T-cell (primary cell): ENCODE measurements at regions not wholly inside any gene's neighbourhood (a gene's known extent, or its start where the extent isn't known, plus 50 kb on each side); places are given as distances from the start of the nearest gene placed in this dataset.

ENCODE experiments used
- ATAC-seq, 4 experiments: fragments of 200-7000 bp in 3 of 4; fragments of 150-1000 bp in 1 of 4; cut with Tn5 transposase; replicated peaks in 1 of 4; 1 replicate in 3 of 4; 2 replicates in 1 of 4; pipeline ENCODE4 v1.10.0; 2021; ENCODE audit warnings: moderate library complexity in 3 of 4, mild to moderate bottlenecking in 2 of 4, moderate number of reproducible peaks in 1 of 4
- CTCF ChIA-PET, 2 donors: fragments of 300-600 bp; sonication (Branson Sonifier 250); formaldehyde crosslinking; loops; one replicate each; lab custom pipeline; 2022; ENCODE audit warnings: antibody characterized with exemption in 2 of 2; lab: Charles Lee
- POLR2A ChIA-PET, 2 donors: fragments of 300-600 bp; sonication (Branson Sonifier 250); formaldehyde crosslinking; loops; one replicate each; lab custom pipeline; 2022; ENCODE audit warnings: antibody characterized with exemption in 2 of 2; lab: Charles Lee
- DNase-seq, 35 experiments: peaks; one replicate each; pipeline versions ENCODE4 v3.0.0 to v3.0.0-alpha.2; 2013 to 2023
- H3K27ac ChIP-seq: one replicate; pipeline ENCODE4 v1.5.1; 2013; ENCODE audit warnings: low read length
- H3K27me3 ChIP-seq, 2 experiments: replicated peaks in 1 of 2; 1 replicate in 1 of 2; 2 replicates in 1 of 2; pipeline versions ENCODE4 v1.6.1 to v1.7.0; 2013; ENCODE audit warnings: low read length in 1 of 2, mixed read lengths in 1 of 2; ENCODE audit not compliant: control insufficient read depth in 2 of 2, insufficient read depth in 2 of 2; ENCODE audit errors: extremely low read depth in 1 of 2
- H3K36me3 ChIP-seq, 2 donors: 1 replicate in 1 of 2; 2 replicates in 1 of 2; pipeline versions ENCODE4 v1.6.1 to v1.7.0; 2013; ENCODE audit warnings: low read length in 1 of 2; ENCODE audit not compliant: control insufficient read depth in 2 of 2, insufficient read depth in 1 of 2; ENCODE audit errors: extremely low read depth in 1 of 2
- H3K4me1 ChIP-seq, 2 experiments: 1 replicate in 1 of 2; 2 replicates in 1 of 2; pipeline versions ENCODE4 v1.6.1 to v1.7.0; 2013; ENCODE audit warnings: low read length in 2 of 2, mixed read lengths in 1 of 2; ENCODE audit not compliant: insufficient read depth in 2 of 2, control insufficient read depth in 1 of 2; ENCODE audit errors: extremely low read depth in 1 of 2
- H3K4me3 ChIP-seq, 2 donors: 1 replicate in 1 of 2; 2 replicates in 1 of 2; pipeline versions ENCODE4 v1.5.1 to v1.7.0; 2013; ENCODE audit warnings: mild to moderate bottlenecking in 2 of 2, low read length in 1 of 2, moderate library complexity in 1 of 2; ENCODE audit not compliant: control insufficient read depth in 1 of 2; ENCODE audit errors: extremely low read depth in 1 of 2
- H3K9me3 ChIP-seq: 2 replicates; pipeline ENCODE4 v1.7.0; 2013
- H3K27ac Mint-ChIP-seq, 2 donors: one replicate each; pipeline ENCODE4 v1.8.0; 2020 to 2021; ENCODE audit warnings: mild to moderate bottlenecking in 2 of 2, mixed read lengths in 2 of 2
- H3K27me3 Mint-ChIP-seq, 2 donors: one replicate each; pipeline ENCODE4 v1.8.0; 2021 to 2022; ENCODE audit warnings: mixed read lengths in 2 of 2
- H3K36me3 Mint-ChIP-seq: one replicate; pipeline ENCODE4 v1.8.0; 2021; ENCODE audit warnings: mixed read lengths
- H3K4me1 Mint-ChIP-seq, 3 donors: one replicate each; pipeline ENCODE4 v1.8.0; 2020 to 2022; ENCODE audit warnings: mixed read lengths in 3 of 3, mild to moderate bottlenecking in 1 of 3
- H3K4me3 Mint-ChIP-seq, 3 donors: one replicate each; pipeline ENCODE4 v1.8.0; 2020 to 2022; ENCODE audit warnings: mild to moderate bottlenecking in 3 of 3, mixed read lengths in 3 of 3, moderate library complexity in 3 of 3
- H3K9me3 Mint-ChIP-seq, 3 donors: one replicate each; pipeline ENCODE4 v1.8.0; 2020 to 2022; ENCODE audit warnings: mixed read lengths in 3 of 3
- WGBS: methylation state at CpG from one replicate; pipeline ENCODE4 v1.1.5; 2013; ENCODE audit warnings: missing lambda C conversion rate; ENCODE audit not compliant: insufficient coverage; 5-methylcytosine and 5-hydroxymethylcytosine counted together

- no peaks in the 10 kb centered on the region for H3K9me3 Mint-ChIP-seq
- H3K27me3 Mint-ChIP-seq: peaks cover 10% of the 10 kb centered on the region in 2 donors
- H3K4me3 Mint-ChIP-seq: no peak overlapping the region
- Histone ChIP-seq H3K27ac (no peak overlapping the region), H3K9me3 (no peaks in the 10 kb centered on the region), H3K27me3 (peaks cover 0 to 50% of the 10 kb centered on the region in 2 experiments), H3K4me1 (no peaks in the 10 kb centered on the region), H3K4me3 (no peak overlapping the region), H3K36me3 (no peaks in the 10 kb centered on the region)
- ATAC-seq: no peak
- ChIA-PET CTCF (no interaction called here), POLR2A (no interaction called here)
- WGBS: 59% methylated on average over 4 of the region's 6 CpGs
- H3K27ac Mint-ChIP-seq: no peak overlapping the region
- no peak for DNase-seq
- no peaks in the 10 kb centered on the region for H3K36me3 Mint-ChIP-seq
- no peaks in the 10 kb centered on the region for H3K4me1 Mint-ChIP-seq
These were observed 282.0 kb downstream of the PTPRU start for GRCh38 chr1:29518183-29518835.

GRCh38 chr1:29517251-29518086, 281.1 kb downstream of the PTPRU start:
- CTCF ChIA-PET: no interaction called here
- no peak for DNase-seq

GRCh38 chr1:29516063-29516820, 279.9 kb downstream of the PTPRU start:
- H3K27me3 Mint-ChIP-seq: peaks cover 6 to 12% of the 10 kb centered on the region in 2 donors
- H3K4me3 Mint-ChIP-seq: no peak overlapping the region
- H3K27me3 ChIP-seq: peaks cover 0 to 41% of the 10 kb centered on the region in 2 experiments
- no peak for ATAC-seq
- ChIA-PET POLR2A (no interaction called here), CTCF (no interaction called here)
- no peaks in the 10 kb centered on the region for H3K36me3 Mint-ChIP-seq
- H3K9me3 ChIP-seq: no peaks in the 10 kb centered on the region
- H3K36me3 ChIP-seq: no peaks in the 10 kb centered on the region
- DNase-seq: no peak
- WGBS: 69% methylated on average over 2 of the region's 5 CpGs
- no peaks in the 10 kb centered on the region for H3K4me1 ChIP-seq
- no peak overlapping the region for H3K27ac ChIP-seq
- H3K4me3 ChIP-seq: no peak overlapping the region
- H3K9me3 Mint-ChIP-seq: peaks cover 4 to 5% (median 5%) of the 10 kb centered on the region in 3 donors
- no peak overlapping the region for H3K27ac Mint-ChIP-seq
- no peaks in the 10 kb centered on the region for H3K4me1 Mint-ChIP-seq

More at GRCh38 chr1:29517251-29518086, 281.1 kb downstream of the PTPRU start:
- WGBS: 60% methylated on average over 6 of the region's 8 CpGs
- H3K4me3 ChIP-seq: no peak overlapping the region
- no peaks in the 10 kb centered on the region for H3K36me3 Mint-ChIP-seq
- H3K36me3 ChIP-seq: no peaks in the 10 kb centered on the region
- no peaks in the 10 kb centered on the region for H3K9me3 Mint-ChIP-seq
- H3K27me3 ChIP-seq: peaks cover 0 to 47% of the 10 kb centered on the region in 2 experiments
- peaks cover 10% of the 10 kb centered on the region in 2 donors for H3K27me3 Mint-ChIP-seq
- H3K4me3 Mint-ChIP-seq: no peak overlapping the region
- H3K4me1 Mint-ChIP-seq: no peaks in the 10 kb centered on the region
- ATAC-seq: no peak
- H3K9me3 ChIP-seq: no peaks in the 10 kb centered on the region
- no peaks in the 10 kb centered on the region for H3K4me1 ChIP-seq
- no peak overlapping the region for H3K27ac Mint-ChIP-seq
- no peak overlapping the region for H3K27ac ChIP-seq
- POLR2A ChIA-PET: no interaction called here

- Histone ChIP-seq H3K27ac (no peak overlapping the region), H3K4me1 (no peaks in the 10 kb centered on the region), H3K9me3 (no peaks in the 10 kb centered on the region), H3K4me3 (no peak overlapping the region), H3K27me3 (peaks cover 0 to 34% of the 10 kb centered on the region in 2 experiments), H3K36me3 (no peaks in the 10 kb centered on the region)
- ChIA-PET CTCF (no interaction called here), POLR2A (no interaction called here)
- H3K4me1 Mint-ChIP-seq: no peaks in the 10 kb centered on the region
- DNase-seq: no peak
- H3K27me3 Mint-ChIP-seq: peaks cover 0 to 12% of the 10 kb centered on the region in 2 donors
- no peak overlapping the region for H3K27ac Mint-ChIP-seq
- no peaks in the 10 kb centered on the region for H3K36me3 Mint-ChIP-seq
- peaks cover 4 to 5% (median 5%) of the 10 kb centered on the region in 3 donors for H3K9me3 Mint-ChIP-seq
- ATAC-seq: no peak
- H3K4me3 Mint-ChIP-seq: no peak overlapping the region
- WGBS: 100% methylated on average over 1 of the region's 7 CpGs
These were observed 279.0 kb downstream of the PTPRU start for GRCh38 chr1:29515170-29515955.

- ATAC-seq: no peak
- Histone ChIP-seq H3K27ac (no peak overlapping the region), H3K27me3 (peaks cover 0 to 31% of the 10 kb centered on the region in 2 experiments), H3K9me3 (no peaks in the 10 kb centered on the region), H3K4me3 (no peak overlapping the region), H3K4me1 (no peaks in the 10 kb centered on the region), H3K36me3 (no peaks in the 10 kb centered on the region)
- Mint-ChIP-seq H3K4me3 (no peak overlapping the region), H3K9me3 (peaks cover 4 to 5% (median 5%) of the 10 kb centered on the region in 3 donors), H3K4me1 (no peaks in the 10 kb centered on the region), H3K36me3 (no peaks in the 10 kb centered on the region), H3K27me3 (peaks cover 0 to 12% of the 10 kb centered on the region in 2 donors), H3K27ac (no peak overlapping the region)
- ChIA-PET CTCF (no interaction called here), POLR2A (no interaction called here)
- 74% methylated on average over 11 of the region's 18 CpGs for WGBS
- DNase-seq: no peak
These were observed 278.2 kb downstream of the PTPRU start for GRCh38 chr1:29514361-29515169.
